ENCODE measurements at regions not wholly inside any gene's neighbourhood (a gene's known extent, or its start where the extent isn't known, plus 50 kb on each side); places are given as distances from the start of the nearest gene placed in this dataset.

DNA sequence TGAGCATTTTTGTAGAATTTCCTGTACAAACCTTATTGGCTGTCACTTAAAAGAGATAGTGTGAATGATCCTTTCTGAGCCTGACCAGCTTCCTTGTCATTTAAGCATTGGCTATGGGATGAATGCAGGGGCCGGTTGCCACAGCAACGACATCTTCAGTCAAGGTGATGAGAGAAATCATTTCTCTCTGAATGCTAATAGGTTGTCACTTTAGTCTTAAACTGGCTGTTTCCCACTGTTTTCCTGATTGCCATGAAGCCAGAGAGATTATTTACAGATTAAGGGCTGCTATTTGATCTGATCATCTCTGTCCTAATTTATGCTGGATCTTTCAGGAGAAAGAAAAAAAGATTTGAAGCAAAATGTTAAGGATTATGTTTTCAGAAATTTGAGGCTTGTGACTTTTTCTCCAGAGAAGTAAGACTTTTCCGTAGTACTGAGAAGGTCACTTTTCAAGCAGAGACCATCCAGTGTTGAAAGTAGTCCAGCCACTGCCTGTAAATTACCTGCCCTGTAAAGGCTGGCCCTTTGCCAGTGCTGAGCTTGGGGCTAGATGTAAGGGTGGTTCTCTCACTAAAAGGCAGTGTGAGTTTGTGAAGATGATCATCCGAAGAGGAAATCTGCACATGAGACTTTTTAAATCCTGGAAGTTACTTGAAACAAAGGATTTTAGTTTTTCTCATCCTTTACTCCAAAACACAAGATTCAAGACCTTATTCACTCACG, 235.6 kb downstream of the DACT1 start:
- TF ChIP-seq, protein P1, sequence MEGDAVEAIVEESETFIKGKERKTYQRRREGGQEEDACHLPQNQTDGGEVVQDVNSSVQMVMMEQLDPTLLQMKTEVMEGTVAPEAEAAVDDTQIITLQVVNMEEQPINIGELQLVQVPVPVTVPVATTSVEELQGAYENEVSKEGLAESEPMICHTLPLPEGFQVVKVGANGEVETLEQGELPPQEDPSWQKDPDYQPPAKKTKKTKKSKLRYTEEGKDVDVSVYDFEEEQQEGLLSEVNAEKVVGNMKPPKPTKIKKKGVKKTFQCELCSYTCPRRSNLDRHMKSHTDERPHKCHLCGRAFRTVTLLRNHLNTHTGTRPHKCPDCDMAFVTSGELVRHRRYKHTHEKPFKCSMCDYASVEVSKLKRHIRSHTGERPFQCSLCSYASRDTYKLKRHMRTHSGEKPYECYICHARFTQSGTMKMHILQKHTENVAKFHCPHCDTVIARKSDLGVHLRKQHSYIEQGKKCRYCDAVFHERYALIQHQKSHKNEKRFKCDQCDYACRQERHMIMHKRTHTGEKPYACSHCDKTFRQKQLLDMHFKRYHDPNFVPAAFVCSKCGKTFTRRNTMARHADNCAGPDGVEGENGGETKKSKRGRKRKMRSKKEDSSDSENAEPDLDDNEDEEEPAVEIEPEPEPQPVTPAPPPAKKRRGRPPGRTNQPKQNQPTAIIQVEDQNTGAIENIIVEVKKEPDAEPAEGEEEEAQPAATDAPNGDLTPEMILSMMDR (IDR thresholded peaks at IDR 0.05), result no peak
- TF ChIP-seq POLR2A (IDR thresholded peaks at IDR 0.05; ENCODE audit: low read depth), result no peak
- no peak for TF ChIP-seq EP300 (IDR thresholded peaks at IDR 0.05)
